IMR-90 (cell line): ENCODE measurements at regions not wholly inside any gene's neighbourhood (a gene's known extent, or its start where the extent isn't known, plus 50 kb on each side); places are given as distances from the start of the nearest gene placed in this dataset.

Source experiments
- ATAC-seq: fragments of 200-7000 bp; cut with Tn5 transposase; 2 replicates; pipeline ENCODE4 v1.9.1; 2020; ENCODE audit warnings: low read depth, mild to moderate bottlenecking, moderate library complexity
- BruUV-seq: library from RNA; stranded (reverse); fragments of 400-500 nt; replicated peaks from 2 replicates; lab custom pipeline; 2021; lab: Mats Ljungman, UMichigan
- CTCF ChIA-PET: fragments of 300-600 bp; formaldehyde crosslinking; extraction: SDS; loops from one replicate; lab custom pipeline; 2021; ENCODE audit warnings: antibody characterized with exemption; lab: Yijun Ruan, JAX
- POLR2A ChIA-PET: fragments of 300-600 bp; sonication (Branson Sonifier 250); formaldehyde crosslinking; loops from one replicate; lab custom pipeline; 2022; ENCODE audit warnings: antibody characterized with exemption; ENCODE audit not compliant: unreplicated experiment; lab: Charles Lee
- DNase-seq: peaks from one replicate; pipeline ENCODE4 v3.0.0; 2013
- H2AFZ ChIP-seq: replicated peaks from 2 replicates; pipeline ENCODE3; 2013; ENCODE audit warnings: low read length, mild to moderate bottlenecking; ENCODE audit not compliant: poor library complexity
- H2AK5ac ChIP-seq: 2 replicates; pipeline ENCODE4 v1.6.1; 2013; ENCODE audit warnings: low read depth, low read length, inconsistent platforms
- H2AK9ac ChIP-seq: replicated peaks from 2 replicates; pipeline ENCODE3; 2013; ENCODE audit warnings: mild to moderate bottlenecking, low read depth, low read length, moderate library complexity; ENCODE audit not compliant: poor library complexity
- H2BK120ac ChIP-seq: 2 replicates; pipeline ENCODE4 v1.6.1; 2013; ENCODE audit warnings: low read depth, low read length, inconsistent platforms
- H2BK15ac ChIP-seq: 3 replicates; pipeline ENCODE4 v1.6.1; 2013; ENCODE audit warnings: low read depth, low read length, inconsistent platforms
- H2BK20ac ChIP-seq: 2 replicates; pipeline ENCODE4 v1.6.1; 2013; ENCODE audit warnings: low read depth, mild to moderate bottlenecking, inconsistent platforms, low read length, moderate library complexity
- H2BK5ac ChIP-seq: 2 replicates; pipeline ENCODE4 v1.6.1; 2013; ENCODE audit warnings: mild to moderate bottlenecking, low read depth, low read length, inconsistent platforms; ENCODE audit not compliant: poor library complexity, severe bottlenecking
- H3K14ac ChIP-seq: replicated peaks from 2 replicates; pipeline ENCODE4 v1.6.1; 2013; ENCODE audit warnings: low read depth, low read length, inconsistent platforms
- H3K18ac ChIP-seq: 2 replicates; pipeline ENCODE4 v1.6.1; 2013; ENCODE audit warnings: low read depth, low read length, control low read depth
- H3K23ac ChIP-seq: 2 replicates; pipeline ENCODE4 v1.6.1; 2013; ENCODE audit warnings: low read depth, low read length, inconsistent platforms
- H3K27ac ChIP-seq: 2 replicates; pipeline ENCODE4 v1.5.1; 2013; ENCODE audit warnings: mild to moderate bottlenecking, control low read depth, low read length; ENCODE audit not compliant: insufficient read depth
- H3K27me3 ChIP-seq: 2 replicates; pipeline ENCODE4 v1.6.1; 2013; ENCODE audit warnings: low read length; ENCODE audit not compliant: control insufficient read depth, insufficient read depth
- H3K36me3 ChIP-seq: 2 replicates; pipeline ENCODE4 v1.6.1; 2013; ENCODE audit warnings: low read length, mixed read lengths; ENCODE audit not compliant: control insufficient read depth, insufficient read depth
- H3K4ac ChIP-seq: 2 replicates; pipeline ENCODE4 v1.6.1; 2013; ENCODE audit warnings: low read depth, low read length, inconsistent platforms
- H3K4me1 ChIP-seq: 2 replicates; pipeline ENCODE4 v1.6.1; 2013; ENCODE audit warnings: low read length, mixed read lengths; ENCODE audit not compliant: control insufficient read depth, insufficient read depth
- H3K4me2 ChIP-seq: 2 replicates; pipeline ENCODE4 v1.6.1; 2013; ENCODE audit warnings: low read depth, mild to moderate bottlenecking, control low read depth, low read length, moderate library complexity
- H3K4me3 ChIP-seq: 2 replicates; pipeline ENCODE4 v1.5.1; 2013; ENCODE audit warnings: low read depth, mild to moderate bottlenecking, control low read depth, low read length, moderate library complexity; ENCODE audit not compliant: insufficient read depth
- H3K56ac ChIP-seq: 2 replicates; pipeline ENCODE4 v1.6.1; 2013; ENCODE audit warnings: low read length, inconsistent platforms; ENCODE audit not compliant: insufficient read depth; ENCODE audit errors: extremely low read depth
- H3K79me1 ChIP-seq, 2 experiments: 2 replicates each; pipeline ENCODE4 v1.6.1; 2013; ENCODE audit warnings: low read length in 2 of 2, inconsistent platforms in 1 of 2, low read depth in 1 of 2
- H3K9ac ChIP-seq: 2 replicates; pipeline ENCODE4 v1.6.1; 2013; ENCODE audit warnings: low read depth, low read length, control low read depth
- H3K9me1 ChIP-seq: 2 replicates; pipeline ENCODE4 v1.6.1; 2013; ENCODE audit warnings: low read length, inconsistent platforms; ENCODE audit not compliant: insufficient read depth
- H3K9me3 ChIP-seq: 2 replicates; pipeline ENCODE4 v1.6.1; 2013; ENCODE audit warnings: low read length; ENCODE audit not compliant: control insufficient read depth, insufficient read depth
- H4K20me1 ChIP-seq: 2 replicates; pipeline ENCODE4 v1.6.1; 2013; ENCODE audit warnings: low read length, inconsistent platforms; ENCODE audit not compliant: insufficient read depth
- H4K5ac ChIP-seq: 2 replicates; pipeline ENCODE4 v1.6.1; 2013; ENCODE audit warnings: mild to moderate bottlenecking, low read depth, low read length, control low read depth
- H4K8ac ChIP-seq, 2 experiments: 2 replicates each; pipeline ENCODE4 v1.6.1; 2013; ENCODE audit warnings: low read depth in 2 of 2, low read length in 2 of 2, control low read depth in 1 of 2, inconsistent platforms in 1 of 2
- H4K91ac ChIP-seq: 2 replicates; pipeline ENCODE4 v1.6.1; 2013; ENCODE audit warnings: low read depth, low read length, inconsistent platforms; ENCODE audit not compliant: insufficient read depth
- BHLHE40 ChIP-seq: fragments of 150-350 bp; IDR thresholded peaks from 2 replicates; pipeline ENCODE4 v1.6.1; 2016; ENCODE audit warnings: mild to moderate bottlenecking, low read depth, low read length
- CEBPB ChIP-seq: IDR thresholded peaks from 2 replicates; pipeline ENCODE4 v1.6.1; 2012; ENCODE audit warnings: low read depth, low read length, improper control_type of control experiment
- CTCF ChIP-seq: conservative IDR thresholded peaks from 2 replicates; pipeline ENCODE4 v1.5.1; 2012; ENCODE audit warnings: mild to moderate bottlenecking, low read depth, low read length, improper control_type of control experiment
- FOS ChIP-seq: fragments of 150-350 bp; IDR thresholded peaks from 2 replicates; pipeline ENCODE4 v1.6.1; 2016; ENCODE audit warnings: low read depth, low read length
- MAFK ChIP-seq: IDR thresholded peaks from 2 replicates; pipeline ENCODE4 v1.6.1; 2012; ENCODE audit warnings: low read depth, low read length, improper control_type of control experiment
- MAZ ChIP-seq: IDR thresholded peaks from 2 replicates; pipeline ENCODE4 v1.6.1; 2012; ENCODE audit warnings: low read depth, mild to moderate bottlenecking, low read length, improper control_type of control experiment, moderate library complexity, borderline replicate concordance
- MXI1 ChIP-seq: IDR thresholded peaks from 2 replicates; pipeline ENCODE4 v1.6.1; 2012; ENCODE audit warnings: low read depth, mild to moderate bottlenecking, low read length, moderate library complexity, borderline replicate concordance
- NFE2L2 ChIP-seq: fragments of 150-350 bp; IDR thresholded peaks from 2 replicates; pipeline ENCODE4 v1.6.1; 2016; ENCODE audit warnings: low read depth, mild to moderate bottlenecking, low read length
- RCOR1 ChIP-seq: IDR thresholded peaks from 2 replicates; pipeline ENCODE4 v1.6.1; 2012; ENCODE audit warnings: mild to moderate bottlenecking, low read length, improper control_type of control experiment; ENCODE audit not compliant: insufficient replicate concordance
- RFX5 ChIP-seq: IDR thresholded peaks from 2 replicates; pipeline ENCODE4 v1.8.0; 2012; ENCODE audit warnings: low read depth, mild to moderate bottlenecking, low read length, moderate library complexity
- USF2 ChIP-seq: fragments of 150-350 bp; IDR thresholded peaks from 2 replicates; pipeline ENCODE4 v1.6.1; 2017; ENCODE audit warnings: mild to moderate bottlenecking, antibody characterized with exemption, low read length, low read depth
- WGBS, 2 experiments: methylation state at CpG; one replicate each; pipeline versions ENCODE4 v1.1.5 to v1.1.7; 2013; ENCODE audit warnings: missing lambda C conversion rate in 2 of 2; ENCODE audit not compliant: insufficient read length in 1 of 2; ENCODE audit errors: extremely low coverage in 2 of 2; 5-methylcytosine and 5-hydroxymethylcytosine counted together
- dilution Hi-C: fragments of 300-500 bp; cut with HindIII; formaldehyde crosslinking; loops from one replicate; pipeline ENCODE4 v1.14.3; 2018; ENCODE audit warnings: low sequenced_read_pairs; ENCODE audit not compliant: unreplicated experiment
- in situ Hi-C: fragments of 300-500 bp; cut with MboI; formaldehyde crosslinking; loops from 3 replicates; pipeline ENCODE4 v1.14.3; 2019; ENCODE audit warnings: low sequenced_read_pairs, inconsistent platforms, mixed read lengths
- intact Hi-C: fragments of 100-400 bp; cut with micrococcal nuclease; formaldehyde crosslinking; loops from 2 replicates; pipeline ENCODE4 v1.10.0; 2022

- H3K9me1 ChIP-seq = no peaks in the 10 kb centered on the region; the same call in 1 of the 2 replicates
- H3K56ac ChIP-seq = no peak overlapping the region
- peaks cover 2% of the 10 kb centered on the region; the same call in 1 of the 2 replicates for H3K27me3 ChIP-seq
- intact Hi-C loops (no loop called here), dilution Hi-C loops (no loop called here), in situ Hi-C loops (no loop called here)
- H2AK5ac ChIP-seq = no peak overlapping the region
- H3K9me3 ChIP-seq = no peaks in the 10 kb centered on the region
- no peak overlapping the region for H3K9ac ChIP-seq
- no peaks in the 10 kb centered on the region for H3K36me3 ChIP-seq
- DNase-seq (peak; percentile 97), ATAC-seq (peak; percentile 90)
- H2AFZ ChIP-seq = no peak overlapping the region
- no peak overlapping the region for H3K14ac ChIP-seq
- peak overlapping the region; percentile 84 for H2BK120ac ChIP-seq
- no peak overlapping the region for H4K8ac ChIP-seq
- H3K4me2 ChIP-seq = no peak overlapping the region; the same call in 1 of the 2 replicates
- TF ChIP-seq MAZ = peak; percentile 41; the same call in 1 of the 2 replicates
- TF ChIP-seq CTCF = no peak
- peak; percentile 74 for TF ChIP-seq CEBPB
- TF ChIP-seq MAFK = no peak
- peak; percentile 84 for TF ChIP-seq USF2
- peak; percentile 95 for TF ChIP-seq FOS
- TF ChIP-seq NFE2L2 = peak; percentile 47; the same call in 1 of the 2 replicates
- TF ChIP-seq RCOR1 = no peak
- no peak for TF ChIP-seq RFX5
- peak; percentile 71 for TF ChIP-seq BHLHE40
- 0 out of 2 replicates have a peak, but pooled peaks have one; percentile 24 for TF ChIP-seq MXI1
- no peak overlapping the region for H3K4ac ChIP-seq
- H2BK20ac ChIP-seq = 0 out of 2 replicates have a peak overlapping the region, but pooled peaks have one; percentile 84
- no peaks in the 10 kb centered on the region for H4K20me1 ChIP-seq
- no peaks in the 10 kb centered on the region for H3K79me1 ChIP-seq
- ChIA-PET CTCF (interaction anchor here (1.1 kb wide), 1 partner anchor 10 kb away, joined by 3 read pairs; no protein-coding TSS in a partner anchor), POLR2A (no interaction called here)
- H2AK9ac ChIP-seq = no peak overlapping the region
- H4K5ac ChIP-seq = no peak overlapping the region
- H3K4me3 ChIP-seq = no peak overlapping the region
- H3K18ac ChIP-seq = no peak overlapping the region
- no CpG with 5 or more reads among the region's 15 CpGs for WGBS, 2 experiments
- BruUV-seq = no TSS peak
- no peak overlapping the region for H2BK15ac ChIP-seq
- H3K27ac ChIP-seq = peak overlapping the region; percentile 12; the same call in 1 of the 2 replicates
- H2BK5ac ChIP-seq = no peak overlapping the region
- peaks cover 11% of the 10 kb centered on the region; the same call in 1 of the 2 replicates for H3K4me1 ChIP-seq
- no peak overlapping the region for H3K23ac ChIP-seq
- no peak overlapping the region for H4K91ac ChIP-seq
These were observed 437.3 kb upstream of the CADM1 start for GRCh38 chr11:115941481-115941993.
